Spleen (tissue), 11 donors: ENCODE measurements at regions not wholly inside any gene's neighbourhood (a gene's known extent, or its start where the extent isn't known, plus 50 kb on each side); places are given as distances from the start of the nearest gene placed in this dataset.
A peak's percentile ranks its signal among the peaks of the same experiment; 100 is the strongest.

Source experiments
- DNase-seq: peaks from one replicate; pipeline ENCODE4 v3.0.0-alpha.2; 2020
- H3K27ac ChIP-seq, 8 donors: fragments of 200-600 bp; sonication (generic) in 7 of 8; 1 replicate in 4 of 8; 2 replicates in 4 of 8; pipeline versions ENCODE4 v1.5.0 to v1.8.0; 2016 to 2021; ENCODE audit warnings: inconsistent platforms in 4 of 8, mild to moderate bottlenecking in 4 of 8, moderate library complexity in 1 of 8
- H3K27me3 ChIP-seq, 7 donors: fragments of 200-600 bp; sonication (generic) in 6 of 7; replicated peaks in 1 of 7; 1 replicate in 4 of 7; 2 replicates in 3 of 7; pipeline versions ENCODE4 v1.5.0 to v1.8.0; 2016 to 2021; ENCODE audit warnings: inconsistent platforms in 3 of 7, mild to moderate bottlenecking in 1 of 7
- H3K36me3 ChIP-seq, 6 donors: fragments of 200-600 bp; sonication (generic) in 5 of 6; 1 replicate in 4 of 6; 2 replicates in 2 of 6; pipeline versions ENCODE4 v1.5.0 to v1.8.0; 2016 to 2021; ENCODE audit warnings: inconsistent platforms in 2 of 6
- H3K4me1 ChIP-seq, 6 donors: fragments of 200-600 bp; sonication (generic) in 5 of 6; 1 replicate in 3 of 6; 2 replicates in 3 of 6; pipeline versions ENCODE4 v1.5.0 to v1.8.0; 2016 to 2021; ENCODE audit warnings: inconsistent platforms in 3 of 6
- H3K4me3 ChIP-seq, 8 donors: fragments of 200-600 bp; sonication (generic) in 7 of 8; 1 replicate in 4 of 8; 2 replicates in 4 of 8; pipeline versions ENCODE4 v1.5.0 to v1.8.0; 2016 to 2021; ENCODE audit warnings: inconsistent platforms in 4 of 8, mild to moderate bottlenecking in 4 of 8, moderate library complexity in 2 of 8
- H3K9me3 ChIP-seq, 8 donors: fragments of 200-600 bp; sonication (generic) in 7 of 8; 1 replicate in 4 of 8; 2 replicates in 4 of 8; pipeline versions ENCODE4 v1.5.0 to v1.8.0; 2016 to 2021; ENCODE audit warnings: inconsistent platforms in 4 of 8
- POLR2A ChIP-seq, 3 donors: fragments of 450-650 bp; IDR thresholded peaks; one replicate each; pipeline ENCODE4 v1.5.1; 2017; ENCODE audit warnings: antibody characterized with exemption in 3 of 3, mild to moderate bottlenecking in 1 of 3
- POLR2AphosphoS5 ChIP-seq, 3 donors: sonication (generic); formaldehyde crosslinking; IDR thresholded peaks; one replicate each; pipeline ENCODE4 v1.5.1; 2017; ENCODE audit warnings: antibody characterized with exemption in 3 of 3
- WGBS, 5 donors: extraction: QIAGEN DNeasy Blood & Tissue Kit in 3 of 5; methylation state at CpG; one replicate each; pipeline versions ENCODE4 v1.1.5 to v1.1.7; 2013 to 2018; 5-methylcytosine and 5-hydroxymethylcytosine counted together
- intact Hi-C: fragments of 100-400 bp; cut with DNase I; formaldehyde crosslinking; loops from one replicate; pipeline ENCODE4 v1.15.0; 2023; ENCODE audit warnings: low total_unique reads
- TF ChIP-seq, protein P1 (sequence below), 11 experiments: fragments of 200-600 bp in 7 of 11; fragments of 450-650 bp in 4 of 11; sonication (generic) in 4 of 11; IDR thresholded peaks in 8 of 11; conservative IDR thresholded peaks in 3 of 11; 1 replicate in 7 of 11; 2 replicates in 4 of 11; pipeline versions ENCODE4 v1.4.0 to v1.8.0; 2016 to 2021; ENCODE audit warnings: antibody characterized with exemption in 11 of 11, inconsistent platforms in 4 of 11, mild to moderate bottlenecking in 1 of 11
- donor health status: healthy with polysubstance abuse.
- donor health status: DM: no; HTN: no; CAD: no; lungs with moderate emphysema.
- donor health status: DM: no; HTN: no; CAD: no.
- donor health status: Bipolar disorder and iron deficiency.
- donor health status: healthy.
- donor health status: DM: no; HTN: no; CAD: no.
- donor health status: DM: yes; HTN: yes; CAD: no.

DNA sequence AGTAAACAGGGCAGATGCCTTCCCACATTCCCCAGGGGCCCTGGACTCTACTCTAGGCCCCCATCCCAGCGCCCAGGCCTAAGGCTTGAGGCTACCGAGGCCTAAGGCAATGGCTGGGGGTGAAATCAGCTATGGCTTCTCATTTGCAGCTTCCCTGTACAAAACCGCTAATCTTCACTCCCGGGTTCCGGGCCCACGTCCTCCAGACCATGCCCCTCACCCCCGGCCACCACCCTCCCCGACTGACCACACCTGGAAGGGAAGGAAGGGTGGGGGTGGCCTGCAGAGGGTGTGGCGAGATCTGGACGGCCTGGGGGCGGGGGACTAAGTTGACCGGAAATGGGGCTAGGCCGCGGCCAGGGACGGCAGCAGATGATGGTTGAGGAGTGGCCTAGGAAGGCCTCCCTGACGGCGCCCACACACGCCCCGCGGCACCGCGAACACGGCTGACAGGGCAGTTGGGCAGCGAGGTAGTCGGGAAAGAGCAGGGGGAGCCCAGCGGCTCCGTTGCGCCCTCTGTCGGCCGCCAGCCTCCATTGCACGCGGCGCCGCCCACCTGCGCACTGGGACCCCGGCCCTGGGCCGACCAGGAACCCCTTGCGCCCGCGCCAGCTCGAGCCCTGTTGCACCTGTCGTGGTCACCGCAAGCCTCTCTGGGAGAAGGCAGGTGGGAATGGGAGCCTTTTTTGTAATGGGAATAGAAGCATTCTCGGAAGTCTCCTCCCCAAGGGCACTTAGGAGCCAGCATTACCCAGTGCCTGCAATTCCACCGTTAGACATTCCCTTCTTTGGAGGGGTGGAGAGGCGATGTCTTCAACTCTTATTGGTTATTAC is 95.9 kb upstream of the CALM2 start:
- intact Hi-C loops, result no loop called here
- H3K27ac ChIP-seq, result peak overlapping the region; percentile 47 to 84 (median 74)

DNA sequence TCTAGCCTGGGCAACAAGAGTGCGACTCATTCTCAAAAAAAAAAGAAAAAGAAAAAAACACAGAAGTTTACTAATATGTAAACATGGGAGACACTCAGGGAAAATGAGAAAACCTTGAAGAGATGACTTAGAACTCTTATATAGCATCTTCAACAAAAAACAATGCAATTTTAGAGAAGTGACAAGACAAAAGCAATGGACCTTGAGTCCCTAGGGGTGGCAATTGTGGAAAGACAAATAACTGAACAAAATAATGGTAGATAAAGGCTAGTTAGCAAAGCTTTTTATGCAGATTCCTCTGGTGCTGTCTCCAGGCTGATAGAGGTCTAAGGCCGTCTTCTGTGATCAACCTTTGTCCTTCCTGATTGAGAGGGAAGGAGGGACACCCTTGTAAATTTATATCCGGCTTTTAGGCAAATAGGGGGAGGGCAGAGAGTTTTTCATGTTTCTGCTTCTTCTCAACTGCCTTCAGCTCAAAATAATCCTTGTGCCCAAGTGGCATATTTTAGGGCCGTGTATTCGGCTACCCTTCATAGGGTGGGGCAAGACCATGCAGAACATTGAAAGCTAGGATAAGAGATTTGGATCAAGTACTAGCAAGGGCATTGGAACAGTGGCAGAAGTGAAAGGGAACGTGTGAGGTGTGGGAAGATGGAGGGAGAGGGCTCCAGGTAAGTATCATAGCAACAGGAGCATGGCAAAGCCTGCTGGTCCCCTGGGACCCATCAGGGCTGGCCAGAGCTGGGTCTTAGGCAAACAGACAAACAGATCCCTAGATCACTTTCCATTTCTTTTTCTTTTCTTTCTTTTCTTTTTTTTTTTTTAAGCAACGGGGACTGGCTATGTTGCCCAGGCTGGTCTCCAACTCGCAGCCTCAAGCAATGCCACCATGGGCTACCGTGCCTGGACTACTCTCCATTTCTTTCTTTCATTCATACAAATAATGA is 95.0 kb upstream of the CALM2 start:
- no peaks in the 10 kb centered on the region for H3K27me3 ChIP-seq
- DNase-seq, result no peak
- peaks cover 20 to 61% (median 41%) of the 10 kb centered on the region in 6 donors for H3K4me1 ChIP-seq
- peak overlapping the region; percentile 47 to 84 (median 74) for H3K27ac ChIP-seq
- no peaks in the 10 kb centered on the region for H3K36me3 ChIP-seq
- 73 to 80% (median 78%) methylated on average over 9 of the region's 9 CpGs for WGBS, 5 donors
- H3K4me3 ChIP-seq, result no peak overlapping the region
- no peaks in the 10 kb centered on the region for H3K9me3 ChIP-seq
- intact Hi-C loops, result no loop called here
- TF ChIP-seq POLR2AphosphoS5 (IDR thresholded peaks at IDR 0.05), result no peak
- TF ChIP-seq, protein P1, sequence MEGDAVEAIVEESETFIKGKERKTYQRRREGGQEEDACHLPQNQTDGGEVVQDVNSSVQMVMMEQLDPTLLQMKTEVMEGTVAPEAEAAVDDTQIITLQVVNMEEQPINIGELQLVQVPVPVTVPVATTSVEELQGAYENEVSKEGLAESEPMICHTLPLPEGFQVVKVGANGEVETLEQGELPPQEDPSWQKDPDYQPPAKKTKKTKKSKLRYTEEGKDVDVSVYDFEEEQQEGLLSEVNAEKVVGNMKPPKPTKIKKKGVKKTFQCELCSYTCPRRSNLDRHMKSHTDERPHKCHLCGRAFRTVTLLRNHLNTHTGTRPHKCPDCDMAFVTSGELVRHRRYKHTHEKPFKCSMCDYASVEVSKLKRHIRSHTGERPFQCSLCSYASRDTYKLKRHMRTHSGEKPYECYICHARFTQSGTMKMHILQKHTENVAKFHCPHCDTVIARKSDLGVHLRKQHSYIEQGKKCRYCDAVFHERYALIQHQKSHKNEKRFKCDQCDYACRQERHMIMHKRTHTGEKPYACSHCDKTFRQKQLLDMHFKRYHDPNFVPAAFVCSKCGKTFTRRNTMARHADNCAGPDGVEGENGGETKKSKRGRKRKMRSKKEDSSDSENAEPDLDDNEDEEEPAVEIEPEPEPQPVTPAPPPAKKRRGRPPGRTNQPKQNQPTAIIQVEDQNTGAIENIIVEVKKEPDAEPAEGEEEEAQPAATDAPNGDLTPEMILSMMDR (IDR thresholded peaks at IDR 0.05 in 8 of 11, conservative IDR thresholded peaks at IDR 0.05 in 3 of 11), result no peak
- no peak for TF ChIP-seq POLR2A (IDR thresholded peaks at IDR 0.05)

More for the DNA sequence above, 95.9 kb upstream of the CALM2 start:
- TF ChIP-seq, protein P1 (IDR thresholded peaks at IDR 0.05 in 8 of 11, conservative IDR thresholded peaks at IDR 0.05 in 3 of 11), result peak; percentile 88 to 99 (median 98)
- TF ChIP-seq POLR2AphosphoS5 (IDR thresholded peaks at IDR 0.05) (peak; percentile 64 to 85 (median 82)), POLR2A (IDR thresholded peaks at IDR 0.05) (no peak)
- Histone ChIP-seq H3K4me1 (peaks cover 20 to 61% (median 41%) of the 10 kb centered on the region in 6 donors), H3K36me3 (no peaks in the 10 kb centered on the region), H3K27me3 (no peaks in the 10 kb centered on the region), H3K9me3 (no peaks in the 10 kb centered on the region), H3K4me3 (peak overlapping the region; percentile 11 to 62 (median 32))
- peak; percentile 94 for DNase-seq
- 8 to 13% (median 9%) methylated on average over 34 to 46 of the region's 46 CpGs for WGBS, 5 donors

DNA sequence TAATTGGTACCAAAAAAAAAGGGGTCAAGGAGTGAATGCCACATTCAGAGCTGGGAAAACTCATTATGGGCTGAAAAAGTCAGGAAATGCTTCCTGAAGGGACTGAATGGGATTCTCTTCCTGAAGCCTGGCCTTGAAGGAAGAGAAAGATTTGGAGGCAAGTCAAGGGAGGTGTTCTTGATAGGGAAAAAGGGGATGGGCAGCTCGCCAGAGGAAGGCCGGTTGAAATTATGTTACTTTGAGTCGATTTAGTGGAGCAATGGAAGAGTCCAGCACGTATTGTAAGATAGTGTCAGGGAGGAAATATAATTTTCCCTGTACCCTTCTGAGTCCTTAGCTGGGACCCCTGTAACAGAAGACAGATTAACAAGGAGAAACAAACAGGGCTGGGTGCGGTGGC is 94.1 kb upstream of the CALM2 start:
- TF ChIP-seq, protein P1 (IDR thresholded peaks at IDR 0.05 in 8 of 11, conservative IDR thresholded peaks at IDR 0.05 in 3 of 11), result no peak
- TF ChIP-seq POLR2A (IDR thresholded peaks at IDR 0.05) (no peak), POLR2AphosphoS5 (IDR thresholded peaks at IDR 0.05) (no peak)
- no peaks in the 10 kb centered on the region for H3K27me3 ChIP-seq
- no peaks in the 10 kb centered on the region for H3K9me3 ChIP-seq
- 72 to 90% (median 85%) methylated on average over 5 of the region's 5 CpGs for WGBS, 5 donors
- no peak for DNase-seq
- no peak overlapping the region for H3K4me3 ChIP-seq
- peaks cover 20 to 60% (median 41%) of the 10 kb centered on the region in 6 donors for H3K4me1 ChIP-seq
- no peaks in the 10 kb centered on the region for H3K36me3 ChIP-seq
- peak overlapping the region in 5 of 8 donors; percentile 1 to 84 (median 35) for H3K27ac ChIP-seq
- intact Hi-C loops, result no loop called here
